Mesendoderm (in vitro differentiated cells): ENCODE measurements at regions not wholly inside any gene's neighbourhood (a gene's known extent, or its start where the extent isn't known, plus 50 kb on each side); places are given as distances from the start of the nearest gene placed in this dataset.

Experiments
- DNase-seq: peaks from one replicate; pipeline ENCODE4 v3.0.0; 2013
- H2AK5ac ChIP-seq: 2 replicates; pipeline ENCODE4 v1.6.1; 2013; ENCODE audit warnings: low read length, inconsistent platforms
- H2BK120ac ChIP-seq: 2 replicates; pipeline ENCODE4 v1.6.1; 2013; ENCODE audit warnings: low read depth, mild to moderate bottlenecking, low read length, moderate library complexity, mixed read lengths
- H2BK15ac ChIP-seq: replicated peaks from 2 replicates; pipeline ENCODE4 v1.6.1; 2013; ENCODE audit warnings: low read depth, mild to moderate bottlenecking, moderate library complexity
- H2BK5ac ChIP-seq: 2 replicates; pipeline ENCODE4 v1.6.1; 2013; ENCODE audit warnings: low read length, inconsistent platforms
- H3K18ac ChIP-seq: 2 replicates; pipeline ENCODE4 v1.6.1; 2013; ENCODE audit warnings: mild to moderate bottlenecking, low read length, mixed read lengths
- H3K23ac ChIP-seq: one replicate; pipeline ENCODE4 v1.6.1; 2013; ENCODE audit warnings: low read length
- H3K27ac ChIP-seq: 2 replicates; pipeline ENCODE4 v1.5.1; 2013; ENCODE audit warnings: low read depth, mild to moderate bottlenecking, inconsistent platforms, low read length, moderate library complexity
- H3K27me3 ChIP-seq: 2 replicates; pipeline ENCODE4 v1.6.1; 2013; ENCODE audit warnings: low read length, control low read depth, mild to moderate bottlenecking, inconsistent platforms; ENCODE audit not compliant: insufficient read depth, poor library complexity
- H3K36me3 ChIP-seq: 2 replicates; pipeline ENCODE4 v1.6.1; 2013; ENCODE audit warnings: low read length, inconsistent platforms; ENCODE audit not compliant: control insufficient read depth, insufficient read depth
- H3K4ac ChIP-seq: one replicate; pipeline ENCODE4 v1.6.1; 2013; ENCODE audit warnings: low read depth, mild to moderate bottlenecking, low read length, moderate library complexity
- H3K4me1 ChIP-seq: 2 replicates; pipeline ENCODE4 v1.6.1; 2013; ENCODE audit warnings: low read depth, low read length, inconsistent platforms; ENCODE audit not compliant: control insufficient read depth
- H3K4me2 ChIP-seq: 2 replicates; pipeline ENCODE4 v1.6.1; 2013; ENCODE audit warnings: low read length
- H3K4me3 ChIP-seq: 2 replicates; pipeline ENCODE4 v1.5.1; 2013; ENCODE audit warnings: mild to moderate bottlenecking, low read length
- H3K56ac ChIP-seq: one replicate; pipeline ENCODE4 v1.6.1; 2013; ENCODE audit warnings: low read length
- H3K79me1 ChIP-seq: 2 replicates; pipeline ENCODE4 v1.6.1; 2013; ENCODE audit warnings: low read length, inconsistent platforms
- H3K79me2 ChIP-seq: 2 replicates; pipeline ENCODE4 v1.6.1; 2013; ENCODE audit warnings: mild to moderate bottlenecking, low read length; ENCODE audit not compliant: control insufficient read depth, insufficient read depth
- H3K9ac ChIP-seq: 2 replicates; pipeline ENCODE4 v1.6.1; 2013; ENCODE audit warnings: low read length, inconsistent platforms
- H4K5ac ChIP-seq: one replicate; pipeline ENCODE4 v1.6.1; 2013; ENCODE audit warnings: low read length
- H4K8ac ChIP-seq: one replicate; pipeline ENCODE4 v1.6.1; 2013; ENCODE audit warnings: low read depth, mild to moderate bottlenecking, control low read depth, low read length, moderate library complexity
- WGBS: extraction: QIAGEN DNeasy Blood & Tissue Kit; methylation state at CpG from one replicate; pipeline ENCODE4 v1.1.7; 2013; ENCODE audit warnings: low lambda C conversion rate, missing lambda C conversion rate; ENCODE audit not compliant: insufficient coverage; ENCODE audit errors: extremely low coverage; 5-methylcytosine and 5-hydroxymethylcytosine counted together

DNA sequence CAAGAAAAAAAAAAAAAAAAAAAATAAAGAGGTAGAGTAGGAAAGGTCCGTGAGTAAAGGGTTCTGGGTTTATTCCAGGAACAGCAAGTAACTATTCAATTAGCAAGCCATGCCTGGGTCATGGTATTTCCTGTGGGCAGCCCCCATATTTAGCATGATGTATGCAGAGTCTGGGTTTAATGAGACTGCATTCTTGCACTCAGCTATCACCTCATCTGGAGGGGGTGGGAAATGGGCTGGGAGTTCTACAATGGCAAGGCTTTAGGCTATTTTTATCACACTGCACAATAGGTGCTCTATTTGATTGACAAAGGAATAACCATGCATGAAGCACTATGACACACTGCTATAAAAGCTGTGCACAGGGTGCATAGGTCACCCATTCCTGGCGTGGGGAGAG is 104.0 kb upstream of the CCL2 start:
- Histone ChIP-seq H4K5ac (no peak overlapping the region), H3K27me3 (no peaks in the 10 kb centered on the region), H2BK120ac (no peak overlapping the region), H3K4me2 (no peak overlapping the region), H3K56ac (peak overlapping the region; percentile 43), H3K27ac (no peak overlapping the region), H2BK15ac (no peak overlapping the region), H2BK5ac (peak overlapping the region; percentile 64), H2AK5ac (no peak overlapping the region), H3K4ac (no peak overlapping the region), H3K4me3 (no peak overlapping the region), H3K23ac (no peak overlapping the region), H4K8ac (no peak overlapping the region), H3K36me3 (no peaks in the 10 kb centered on the region), H3K4me1 (peaks cover 12% of the 10 kb centered on the region), H3K18ac (peak overlapping the region; percentile 57), H3K9ac (no peak overlapping the region), H3K79me1 (peaks cover 6% of the 10 kb centered on the region), H3K79me2 (peaks cover 28% of the 10 kb centered on the region)
- no CpG with 5 or more reads among the region's 2 CpGs for WGBS
- DNase-seq, result peak; percentile 70

DNA sequence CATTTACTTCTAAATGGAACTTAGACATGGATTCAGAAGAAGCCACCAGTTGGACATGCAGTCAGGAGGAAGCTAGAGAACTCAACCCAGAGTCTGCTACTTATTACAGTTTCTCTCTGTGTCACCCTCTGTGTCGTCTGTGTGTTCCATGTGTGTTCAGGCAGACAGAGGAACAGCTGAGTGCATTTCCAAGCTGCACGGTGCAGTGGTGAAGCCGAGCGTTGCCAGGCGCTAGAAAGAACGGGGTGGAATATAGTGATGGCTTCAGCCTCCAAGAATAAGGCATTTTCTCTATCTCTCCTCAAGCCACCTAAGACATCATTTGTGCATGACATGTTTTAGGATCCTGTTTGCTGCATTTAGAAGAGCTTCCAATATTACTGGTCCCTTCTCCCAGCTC is 101.1 kb upstream of the CCL2 start:
- Histone ChIP-seq H2BK15ac (no peak overlapping the region), H3K4me2 (no peak overlapping the region), H2BK120ac (no peak overlapping the region), H3K18ac (no peak overlapping the region), H3K36me3 (no peaks in the 10 kb centered on the region), H3K9ac (no peak overlapping the region), H3K27ac (no peak overlapping the region), H3K4ac (no peak overlapping the region), H3K23ac (no peak overlapping the region), H3K79me2 (peaks cover 28% of the 10 kb centered on the region), H3K4me3 (no peak overlapping the region), H2BK5ac (no peak overlapping the region), H2AK5ac (no peak overlapping the region), H4K8ac (no peak overlapping the region), H3K56ac (peak overlapping the region; percentile 51), H3K79me1 (peaks cover 7% of the 10 kb centered on the region), H3K4me1 (peaks cover 19% of the 10 kb centered on the region), H3K27me3 (no peaks in the 10 kb centered on the region), H4K5ac (no peak overlapping the region)
- no CpG with 5 or more reads among the region's 6 CpGs for WGBS
- no peak for DNase-seq

DNA sequence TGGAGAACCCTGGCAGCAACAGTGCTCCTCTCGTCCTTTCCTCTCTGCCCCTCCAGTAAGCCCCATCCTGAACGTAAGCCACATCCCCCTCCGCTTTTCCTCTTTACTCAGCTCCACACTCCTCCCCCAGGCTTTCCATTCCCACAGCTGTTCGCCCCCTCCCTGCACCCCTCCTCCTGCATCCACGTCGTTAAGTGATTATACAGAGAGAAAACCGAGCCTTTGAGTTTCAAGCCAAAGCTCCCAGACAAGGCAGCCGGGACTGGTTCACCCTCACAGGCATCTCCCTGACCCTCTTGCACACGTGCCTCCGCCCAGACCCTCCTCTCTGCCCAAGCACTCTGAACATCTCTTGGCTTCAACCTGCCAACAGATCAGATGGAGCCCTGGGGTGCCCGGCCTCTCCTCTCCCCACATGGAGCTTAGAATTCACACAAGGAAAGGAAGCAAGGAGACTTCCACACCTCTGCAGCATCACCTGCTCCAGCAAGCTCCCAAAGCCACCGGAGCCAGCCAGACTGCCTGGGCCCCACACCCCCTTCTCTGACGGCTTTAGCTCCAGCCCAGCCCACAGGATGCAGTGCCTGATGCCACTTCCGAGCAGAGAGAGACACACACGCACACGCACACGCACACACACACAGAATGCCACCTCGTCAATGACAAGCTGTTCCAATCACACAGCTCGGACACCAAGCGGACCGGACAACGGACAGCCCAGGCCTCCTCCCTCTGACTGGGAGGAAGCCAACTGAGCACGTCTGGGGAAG is 99.9 kb upstream of the CCL2 start:
- no CpG with 5 or more reads among the region's 23 CpGs for WGBS
- H3K27me3 ChIP-seq, result no peaks in the 10 kb centered on the region

DNA sequence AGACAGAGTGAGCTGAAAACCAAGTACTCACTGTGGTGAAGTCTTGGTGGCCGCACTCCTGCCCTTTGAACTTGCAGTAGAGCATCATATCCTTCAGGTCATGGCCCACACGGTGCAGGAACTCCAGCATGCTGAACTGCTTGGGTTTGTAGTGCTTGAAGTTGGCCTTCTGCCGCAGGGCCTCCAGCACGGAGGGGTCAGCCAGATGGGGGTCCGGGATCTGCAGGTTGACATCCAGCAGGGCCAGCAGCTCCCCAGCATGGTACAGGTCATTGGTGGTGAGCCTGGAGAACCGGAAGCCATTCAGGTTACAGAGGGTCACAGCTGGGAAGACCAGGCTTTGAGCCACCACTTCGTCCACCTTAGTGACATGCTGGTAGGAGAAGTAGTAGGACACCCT is 99.1 kb upstream of the CCL2 start:
- Histone ChIP-seq H3K9ac (peak overlapping the region; percentile 80), H3K18ac (peak overlapping the region; percentile 2), H3K4ac (peak overlapping the region; percentile 4), H2BK5ac (no peak overlapping the region), H2BK15ac (no peak overlapping the region), H2AK5ac (peak overlapping the region; percentile 52), H3K79me2 (peaks cover 28% of the 10 kb centered on the region), H2BK120ac (no peak overlapping the region), H3K27me3 (no peaks in the 10 kb centered on the region), H3K23ac (peak overlapping the region; percentile 94), H4K8ac (no peak overlapping the region), H3K36me3 (no peaks in the 10 kb centered on the region), H3K79me1 (peaks cover 7% of the 10 kb centered on the region), H3K56ac (peak overlapping the region; percentile 90), H3K4me3 (no peak overlapping the region), H4K5ac (no peak overlapping the region), H3K27ac (no peak overlapping the region), H3K4me2 (peak overlapping the region; percentile 79), H3K4me1 (peaks cover 19% of the 10 kb centered on the region)
- no peak for DNase-seq
- WGBS, result no CpG with 5 or more reads among the region's 7 CpGs

More for the DNA sequence above, 99.9 kb upstream of the CCL2 start:
- H2AK5ac ChIP-seq, result no peak overlapping the region
- no peak overlapping the region for H4K8ac ChIP-seq
- H3K4me1 ChIP-seq, result peaks cover 19% of the 10 kb centered on the region
- peak overlapping the region; percentile 90 for H3K56ac ChIP-seq
- no peak overlapping the region for H3K4me3 ChIP-seq
- peak overlapping the region; percentile 43 for H3K9ac ChIP-seq
- peak overlapping the region; percentile 0 for H3K4me2 ChIP-seq
- H2BK120ac ChIP-seq, result no peak overlapping the region
- H3K27ac ChIP-seq, result no peak overlapping the region
- H3K18ac ChIP-seq, result peak overlapping the region; percentile 35
- H2BK5ac ChIP-seq, result peak overlapping the region; percentile 39
- peaks cover 7% of the 10 kb centered on the region for H3K79me1 ChIP-seq
- no peak overlapping the region for H4K5ac ChIP-seq
- DNase-seq, result peak; percentile 35
- H3K36me3 ChIP-seq, result no peaks in the 10 kb centered on the region
- no peak overlapping the region for H3K4ac ChIP-seq
- no peak overlapping the region for H3K23ac ChIP-seq
- no peak overlapping the region for H2BK15ac ChIP-seq
- H3K79me2 ChIP-seq, result peaks cover 28% of the 10 kb centered on the region

DNA sequence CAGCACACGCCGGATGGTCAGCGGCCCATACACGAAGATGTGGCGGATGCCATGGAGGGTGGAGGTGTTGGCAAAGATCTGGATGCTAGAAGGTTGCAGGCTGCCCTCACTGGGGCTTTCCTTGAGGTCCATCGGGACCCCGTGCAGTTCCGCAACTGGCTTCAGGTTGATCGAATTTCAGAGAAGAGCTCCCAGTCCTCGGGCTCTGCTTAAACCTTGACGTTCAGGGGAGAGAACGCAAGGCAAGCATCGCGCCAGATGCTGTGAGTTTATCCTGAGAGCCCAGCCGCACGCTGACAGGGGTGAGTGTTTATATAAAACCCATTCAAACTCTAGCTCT is 98.7 kb upstream of the CCL2 start:
- no peak overlapping the region for H2BK15ac ChIP-seq
- no peak overlapping the region for H3K4ac ChIP-seq
- H4K8ac ChIP-seq, result no peak overlapping the region
- DNase-seq, result no peak
- no peaks in the 10 kb centered on the region for H3K36me3 ChIP-seq
- H3K4me3 ChIP-seq, result no peak overlapping the region
- H3K9ac ChIP-seq, result peak overlapping the region; percentile 80
- peaks cover 6% of the 10 kb centered on the region for H3K79me1 ChIP-seq
- no peaks in the 10 kb centered on the region for H3K27me3 ChIP-seq
- peak overlapping the region; percentile 79 for H3K4me2 ChIP-seq
- peak overlapping the region; percentile 45 for H2BK5ac ChIP-seq
- no peak overlapping the region for H3K23ac ChIP-seq
- WGBS, result no CpG with 5 or more reads among the region's 16 CpGs
- peak overlapping the region; percentile 52 for H2AK5ac ChIP-seq
- peak overlapping the region; percentile 90 for H3K56ac ChIP-seq
- H2BK120ac ChIP-seq, result no peak overlapping the region
- H3K27ac ChIP-seq, result peak overlapping the region; percentile 94
- H3K18ac ChIP-seq, result peak overlapping the region; percentile 95
- peaks cover 17% of the 10 kb centered on the region for H3K4me1 ChIP-seq
- H3K79me2 ChIP-seq, result peaks cover 28% of the 10 kb centered on the region
- no peak overlapping the region for H4K5ac ChIP-seq
